Fibroblast of villous mesenchyme (primary cell): ENCODE measurements at regions not wholly inside any gene's neighbourhood (a gene's known extent, or its start where the extent isn't known, plus 50 kb on each side); places are given as distances from the start of the nearest gene placed in this dataset.

Experiments used
- DNase-seq: peaks from one replicate; pipeline ENCODE4 v3.0.0-alpha.2; 2010; ENCODE audit warnings: low read depth
- H3K4me3 ChIP-seq: 2 replicates; pipeline ENCODE4 v1.5.1; 2011; ENCODE audit warnings: low read depth, mild to moderate bottlenecking, low read length
- CTCF ChIP-seq: IDR thresholded peaks from 2 replicates; pipeline ENCODE4 v1.5.1; 2012; ENCODE audit warnings: low read depth, mild to moderate bottlenecking, low read length; ENCODE audit not compliant: insufficient read depth

GRCh38 chr11:39078465-39078864 is 2381.0 kb downstream of the LRRC4C start:
- DNase-seq: no peak
- no peak for TF ChIP-seq CTCF
- no peak overlapping the region for H3K4me3 ChIP-seq

GRCh38 chr11:39037611-39038010 is 2421.8 kb downstream of the LRRC4C start:
- TF ChIP-seq CTCF: no peak
- H3K4me3 ChIP-seq: no peak overlapping the region
- DNase-seq: no peak

- no peak for DNase-seq
- no peak overlapping the region for H3K4me3 ChIP-seq
- TF ChIP-seq CTCF: no peak
Measured at GRCh38 chr11:39036021-39036420, 2423.4 kb downstream of the LRRC4C start.

GRCh38 chr11:39021539-39021938 is 2423.5 kb upstream of the RAG2 start:
- no peak for TF ChIP-seq CTCF
- H3K4me3 ChIP-seq: no peak overlapping the region
- DNase-seq: no peak

- DNase-seq: no peak
- H3K4me3 ChIP-seq: no peak overlapping the region
- TF ChIP-seq CTCF: no peak
Measured at GRCh38 chr11:39011797-39012196, 2413.8 kb upstream of the RAG2 start.

GRCh38 chr11:38990841-38991240 is 2392.8 kb upstream of the RAG2 start:
- no peak for TF ChIP-seq CTCF
- DNase-seq: no peak
- H3K4me3 ChIP-seq: no peak overlapping the region

GRCh38 chr11:38990139-38990538 is 2392.1 kb upstream of the RAG2 start:
- no peak for DNase-seq
- H3K4me3 ChIP-seq: no peak overlapping the region
- TF ChIP-seq CTCF: no peak
